Epithelial cell of esophagus (primary cell): ENCODE measurements at regions not wholly inside any gene's neighbourhood (a gene's known extent, or its start where the extent isn't known, plus 50 kb on each side); places are given as distances from the start of the nearest gene placed in this dataset.
A peak's percentile ranks its signal among the peaks of the same experiment; 100 is the strongest.

ENCODE experiments used
- DNase-seq: peaks from one replicate; pipeline ENCODE4 v3.0.0; 2010; ENCODE audit warnings: low read depth
- H3K4me3 ChIP-seq: 2 replicates; pipeline ENCODE4 v1.5.1; 2011; ENCODE audit warnings: mild to moderate bottlenecking, low read length, control low read depth
- CTCF ChIP-seq: IDR thresholded peaks from 2 replicates; pipeline ENCODE4 v1.5.1; 2011; ENCODE audit warnings: low read depth, mild to moderate bottlenecking, low read length, control low read depth, inconsistent platforms; ENCODE audit not compliant: insufficient read depth; ENCODE audit errors: missing control alignments

- DNase-seq = no peak
- H3K4me3 ChIP-seq = no peak overlapping the region
- no peak for TF ChIP-seq CTCF
These were observed 278.9 kb downstream of the SLC4A3 start for GRCh38 chr2:219906114-219907010.

- H3K4me3 ChIP-seq = no peak overlapping the region
- no peak for DNase-seq
- TF ChIP-seq CTCF = no peak
These were observed 279.6 kb downstream of the SLC4A3 start for GRCh38 chr2:219907011-219907365.

GRCh38 chr2:219908538-219908937 is 281.1 kb downstream of the SLC4A3 start:
- TF ChIP-seq CTCF = no peak
- H3K4me3 ChIP-seq = no peak overlapping the region
- DNase-seq = no peak

- TF ChIP-seq CTCF = no peak
- no peak overlapping the region for H3K4me3 ChIP-seq
- DNase-seq = no peak
These were observed 284.1 kb downstream of the SLC4A3 start for GRCh38 chr2:219911541-219911940.

GRCh38 chr2:219912491-219912921 is 285.1 kb downstream of the SLC4A3 start:
- TF ChIP-seq CTCF = peak; percentile 20
- no peak overlapping the region for H3K4me3 ChIP-seq
- peak; percentile 28 for DNase-seq

- TF ChIP-seq CTCF = no peak
- no peak for DNase-seq
- no peak overlapping the region for H3K4me3 ChIP-seq
These were observed 287.1 kb downstream of the SLC4A3 start for GRCh38 chr2:219914577-219914976.

GRCh38 chr2:219916281-219916680 is 288.9 kb downstream of the SLC4A3 start:
- DNase-seq = no peak
- TF ChIP-seq CTCF = no peak

More at GRCh38 chr2:219916281-219916680, 288.9 kb downstream of the SLC4A3 start:
- no peak overlapping the region for H3K4me3 ChIP-seq
